22Rv1 (cell line): ENCODE measurements at regions not wholly inside any gene's neighbourhood (a gene's known extent, or its start where the extent isn't known, plus 50 kb on each side); places are given as distances from the start of the nearest gene placed in this dataset.

Source experiments
- CTCF ChIP-seq: fragments of 450-650 bp; IDR thresholded peaks from 2 replicates; pipeline ENCODE4 v1.5.1; 2017; ENCODE audit warnings: mild to moderate bottlenecking
- ZFX ChIP-seq: fragments of 450-650 bp; IDR thresholded peaks from 2 replicates; pipeline ENCODE4 v1.6.1; 2017; ENCODE audit warnings: antibody characterized with exemption, borderline replicate concordance

- TF ChIP-seq CTCF (no peak), ZFX (no peak)
These were observed 370.4 kb downstream of the HGF start for GRCh38 chr7:81399471-81399870.
